ENCODE measurements at regions not wholly inside any gene's neighbourhood (a gene's known extent, or its start where the extent isn't known, plus 50 kb on each side); places are given as distances from the start of the nearest gene placed in this dataset.

DNA sequence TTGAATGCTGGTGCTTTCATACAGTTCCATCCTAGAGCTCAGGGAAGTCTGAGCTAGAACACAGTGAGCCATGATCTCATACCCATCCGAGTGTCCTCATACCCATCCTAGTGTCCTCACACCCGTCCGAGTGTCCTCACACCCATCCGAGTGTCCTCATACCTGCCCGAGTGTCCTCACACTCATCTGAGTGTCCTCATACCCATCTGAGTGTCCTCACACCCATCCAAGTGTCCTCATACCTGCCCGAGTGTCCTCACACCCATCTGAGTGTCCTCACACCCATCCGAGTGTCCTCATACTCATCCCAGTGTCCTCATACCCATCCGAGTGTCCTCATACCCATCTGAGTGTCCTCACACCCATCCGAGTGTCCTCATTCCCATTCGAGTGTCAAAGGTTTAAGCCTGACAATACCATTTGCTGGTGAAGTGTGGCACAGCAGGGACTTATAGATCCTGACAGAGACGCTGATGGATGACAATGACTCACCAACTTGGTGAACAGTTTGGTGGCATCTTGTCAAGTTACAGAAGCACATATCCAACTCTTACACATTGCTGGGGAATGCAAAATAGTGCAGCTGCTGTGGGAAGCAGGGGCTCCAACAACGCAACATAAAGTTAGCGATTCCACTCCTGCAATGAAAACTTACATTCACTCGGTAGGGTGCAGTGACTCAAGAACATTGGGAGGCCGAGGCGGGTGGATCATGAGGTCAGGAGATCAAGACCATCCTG lies 77.0 kb upstream of the COL5A1 start:
- TF ChIP-seq, protein P1, sequence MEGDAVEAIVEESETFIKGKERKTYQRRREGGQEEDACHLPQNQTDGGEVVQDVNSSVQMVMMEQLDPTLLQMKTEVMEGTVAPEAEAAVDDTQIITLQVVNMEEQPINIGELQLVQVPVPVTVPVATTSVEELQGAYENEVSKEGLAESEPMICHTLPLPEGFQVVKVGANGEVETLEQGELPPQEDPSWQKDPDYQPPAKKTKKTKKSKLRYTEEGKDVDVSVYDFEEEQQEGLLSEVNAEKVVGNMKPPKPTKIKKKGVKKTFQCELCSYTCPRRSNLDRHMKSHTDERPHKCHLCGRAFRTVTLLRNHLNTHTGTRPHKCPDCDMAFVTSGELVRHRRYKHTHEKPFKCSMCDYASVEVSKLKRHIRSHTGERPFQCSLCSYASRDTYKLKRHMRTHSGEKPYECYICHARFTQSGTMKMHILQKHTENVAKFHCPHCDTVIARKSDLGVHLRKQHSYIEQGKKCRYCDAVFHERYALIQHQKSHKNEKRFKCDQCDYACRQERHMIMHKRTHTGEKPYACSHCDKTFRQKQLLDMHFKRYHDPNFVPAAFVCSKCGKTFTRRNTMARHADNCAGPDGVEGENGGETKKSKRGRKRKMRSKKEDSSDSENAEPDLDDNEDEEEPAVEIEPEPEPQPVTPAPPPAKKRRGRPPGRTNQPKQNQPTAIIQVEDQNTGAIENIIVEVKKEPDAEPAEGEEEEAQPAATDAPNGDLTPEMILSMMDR (IDR thresholded peaks at IDR 0.05) = no peak
- ATAC-seq (no peak), DNase-seq (peak in 1 of 2 donors; percentile 3)
- Histone ChIP-seq H3K36me3 (ENCODE audit: control insufficient read depth, insufficient read depth, low read length) (no peaks in the 10 kb centered on the region), H3K27me3 (ENCODE audit: control insufficient read depth, insufficient read depth, low read length) (no peaks in the 10 kb centered on the region), H3K27ac (ENCODE audit: low read length) (no peak overlapping the region), H3K4me1 (ENCODE audit: control insufficient read depth, insufficient read depth, low read length) (peaks cover 13% of the 10 kb centered on the region), H3K9me3 (ENCODE audit: control insufficient read depth, insufficient read depth, low read length) (peaks cover 6% of the 10 kb centered on the region), H3K4me3 (ENCODE audit: low read length) (no peak overlapping the region)
- Mint-ChIP-seq H3K9me3 (no peaks in the 10 kb centered on the region), H3K27ac (no peak overlapping the region), H3K4me1 (peaks cover 6 to 10% of the 10 kb centered on the region in 2 donors), H3K27me3 (ENCODE audit: low read depth in 2 of 2) (no peaks in the 10 kb centered on the region), H3K4me3 (no peak overlapping the region), H3K36me3 (no peaks in the 10 kb centered on the region)
- intact Hi-C loops (cut with micrococcal nuclease) = no loop called here
- WGBS (ENCODE audit: insufficient coverage) = 91% methylated on average over 16 of the region's 16 CpGs

GRCh38 chr9:134565316-134565915 lies 76.2 kb upstream of the COL5A1 start:
- Mint-ChIP-seq H3K4me1 (peaks cover 3% of the 10 kb centered on the region in 2 donors), H3K27me3 (ENCODE audit: low read depth in 2 of 2) (no peaks in the 10 kb centered on the region), H3K36me3 (no peaks in the 10 kb centered on the region), H3K27ac (no peak overlapping the region), H3K9me3 (no peaks in the 10 kb centered on the region), H3K4me3 (no peak overlapping the region)
- H3K27ac ChIP-seq (ENCODE audit: low read length) = no peak overlapping the region
- TF ChIP-seq, protein P1 (IDR thresholded peaks at IDR 0.05) = no peak
- ATAC-seq (no peak), DNase-seq (no peak)
- WGBS (ENCODE audit: insufficient coverage) = 96% methylated on average over 12 of the region's 14 CpGs
- H3K27me3 ChIP-seq (ENCODE audit: control insufficient read depth, insufficient read depth, low read length) = no peaks in the 10 kb centered on the region
- H3K9me3 ChIP-seq (ENCODE audit: control insufficient read depth, insufficient read depth, low read length) = peaks cover 6% of the 10 kb centered on the region
- H3K4me1 ChIP-seq (ENCODE audit: control insufficient read depth, insufficient read depth, low read length) = peaks cover 5% of the 10 kb centered on the region
- H3K36me3 ChIP-seq (ENCODE audit: control insufficient read depth, insufficient read depth, low read length) = no peaks in the 10 kb centered on the region
- intact Hi-C loops (cut with micrococcal nuclease) = no loop called here
- no peak overlapping the region for H3K4me3 ChIP-seq (ENCODE audit: low read length)

GRCh38 chr9:134566196-134566847 lies 75.3 kb upstream of the COL5A1 start:
- ATAC-seq (no peak), DNase-seq (peak in 1 of 2 donors; percentile 1)
- no peaks in the 10 kb centered on the region for H3K27me3 ChIP-seq (ENCODE audit: control insufficient read depth, insufficient read depth, low read length)
- no peaks in the 10 kb centered on the region for H3K4me1 ChIP-seq (ENCODE audit: control insufficient read depth, insufficient read depth, low read length)
- H3K9me3 ChIP-seq (ENCODE audit: control insufficient read depth, insufficient read depth, low read length) = peaks cover 6% of the 10 kb centered on the region
- no peak overlapping the region for H3K27ac Mint-ChIP-seq
- H3K36me3 Mint-ChIP-seq = no peaks in the 10 kb centered on the region
- H3K27me3 Mint-ChIP-seq (ENCODE audit: low read depth in 2 of 2) = no peaks in the 10 kb centered on the region
- no peak overlapping the region for H3K27ac ChIP-seq (ENCODE audit: low read length)
- no peaks in the 10 kb centered on the region for H3K4me1 Mint-ChIP-seq
- TF ChIP-seq, protein P1 (IDR thresholded peaks at IDR 0.05) = no peak
- WGBS (ENCODE audit: insufficient coverage) = 92% methylated on average over 18 of the region's 18 CpGs
- H3K9me3 Mint-ChIP-seq = no peaks in the 10 kb centered on the region
- H3K36me3 ChIP-seq (ENCODE audit: control insufficient read depth, insufficient read depth, low read length) = no peaks in the 10 kb centered on the region
- H3K4me3 Mint-ChIP-seq = no peak overlapping the region
- no peak overlapping the region for H3K4me3 ChIP-seq (ENCODE audit: low read length)
- intact Hi-C loops (cut with micrococcal nuclease) = no loop called here

Measured in natural killer cell (primary cell).